Fibroblast of peridontal ligament (primary cell): ENCODE measurements at regions not wholly inside any gene's neighbourhood (a gene's known extent, or its start where the extent isn't known, plus 50 kb on each side); places are given as distances from the start of the nearest gene placed in this dataset.
A peak's percentile ranks its signal among the peaks of the same experiment; 100 is the strongest.

ENCODE experiments used
- DNase-seq: peaks from one replicate; pipeline ENCODE4 v3.0.0-alpha.2; 2010; ENCODE audit errors: extremely low read depth

GRCh38 chr3:159817126-159817525 lies 171.5 kb upstream of the IL12A start:
- no peak for DNase-seq

- DNase-seq = no peak
These were observed 171.1 kb upstream of the IL12A start for GRCh38 chr3:159817571-159817970.

GRCh38 chr3:159818399-159818798 lies 170.2 kb upstream of the IL12A start:
- DNase-seq = no peak

- DNase-seq = no peak
These were observed 169.6 kb upstream of the IL12A start for GRCh38 chr3:159818997-159819500.

GRCh38 chr3:159819676-159820075 lies 169.0 kb upstream of the IL12A start:
- DNase-seq = no peak

- DNase-seq = no peak
These were observed 167.5 kb upstream of the IL12A start for GRCh38 chr3:159821110-159821509.

- no peak for DNase-seq
These were observed 166.9 kb upstream of the IL12A start for GRCh38 chr3:159821736-159822135.

- no peak for DNase-seq
These were observed 164.9 kb upstream of the IL12A start for GRCh38 chr3:159823780-159824179.

- DNase-seq = peak; percentile 76
These were observed 164.3 kb upstream of the IL12A start for GRCh38 chr3:159824333-159824732.

GRCh38 chr3:159825216-159825854 lies 163.3 kb upstream of the IL12A start:
- DNase-seq = no peak

- DNase-seq = peak; percentile 90
These were observed 160.1 kb upstream of the IL12A start for GRCh38 chr3:159828542-159828943.

- DNase-seq = peak; percentile 62
These were observed 159.6 kb upstream of the IL12A start for GRCh38 chr3:159829056-159829455.

GRCh38 chr3:159829539-159830227 lies 159.0 kb upstream of the IL12A start:
- peak; percentile 90 for DNase-seq

GRCh38 chr3:159830523-159831154 lies 158.0 kb upstream of the IL12A start:
- DNase-seq = no peak

- DNase-seq = no peak
These were observed 157.2 kb upstream of the IL12A start for GRCh38 chr3:159831466-159831865.

- DNase-seq = no peak
These were observed 156.6 kb upstream of the IL12A start for GRCh38 chr3:159832024-159832423.

- DNase-seq = no peak
These were observed 153.5 kb upstream of the IL12A start for GRCh38 chr3:159835126-159835525.

- DNase-seq = no peak
These were observed 150.9 kb upstream of the IL12A start for GRCh38 chr3:159837725-159838124.

GRCh38 chr3:159838938-159839337 lies 149.7 kb upstream of the IL12A start:
- DNase-seq = no peak

GRCh38 chr3:159839561-159840379 lies 148.9 kb upstream of the IL12A start, which contains the start of gene SCHIP1:
TSS of gene SCHIP1 (plus strand) at chr3:159839861.
- DNase-seq = no peak

- DNase-seq = peak; percentile 40
These were observed 147.8 kb upstream of the IL12A start for GRCh38 chr3:159840703-159841299.

GRCh38 chr3:159841766-159842165 lies 146.9 kb upstream of the IL12A start:
- no peak for DNase-seq
